Peyer's patch (tissue), 4 donors: ENCODE measurements at regions not wholly inside any gene's neighbourhood (a gene's known extent, or its start where the extent isn't known, plus 50 kb on each side); places are given as distances from the start of the nearest gene placed in this dataset.

Source experiments
- POLR2A ChIP-seq, 2 donors: fragments of 450-650 bp; IDR thresholded peaks; one replicate each; pipeline ENCODE4 v1.5.1; 2017; ENCODE audit warnings: antibody characterized with exemption in 2 of 2, mild to moderate bottlenecking in 2 of 2, moderate library complexity in 2 of 2
- TF ChIP-seq, protein P1 (sequence below), 6 experiments: fragments of 450-650 bp in 4 of 6; fragments of 200-600 bp in 2 of 6; sonication (generic) in 1 of 6; IDR thresholded peaks; one replicate each; pipeline ENCODE4 v1.5.1; 2017 to 2019; ENCODE audit warnings: antibody characterized with exemption in 6 of 6, mild to moderate bottlenecking in 3 of 6, moderate library complexity in 1 of 6

DNA sequence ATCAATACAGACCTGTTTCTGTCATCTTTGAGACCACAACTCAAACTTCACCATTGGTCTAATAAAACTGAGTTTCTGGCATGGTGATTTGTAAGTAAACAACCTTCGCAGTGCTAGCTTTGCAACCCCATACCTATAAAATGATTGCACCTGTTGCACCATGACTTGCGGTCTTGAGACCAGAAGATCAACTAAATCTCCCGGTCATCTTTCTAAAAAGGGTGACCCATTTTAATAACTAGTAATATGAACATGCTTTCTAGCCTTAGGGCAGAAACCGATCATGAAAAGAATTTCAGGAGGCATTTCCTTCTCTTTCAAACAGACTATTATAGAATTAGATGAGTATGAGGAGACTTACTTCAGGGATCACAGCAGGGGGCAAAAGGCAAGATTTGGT lies 151.9 kb upstream of the ZNF385D start:
- TF ChIP-seq, protein P1, sequence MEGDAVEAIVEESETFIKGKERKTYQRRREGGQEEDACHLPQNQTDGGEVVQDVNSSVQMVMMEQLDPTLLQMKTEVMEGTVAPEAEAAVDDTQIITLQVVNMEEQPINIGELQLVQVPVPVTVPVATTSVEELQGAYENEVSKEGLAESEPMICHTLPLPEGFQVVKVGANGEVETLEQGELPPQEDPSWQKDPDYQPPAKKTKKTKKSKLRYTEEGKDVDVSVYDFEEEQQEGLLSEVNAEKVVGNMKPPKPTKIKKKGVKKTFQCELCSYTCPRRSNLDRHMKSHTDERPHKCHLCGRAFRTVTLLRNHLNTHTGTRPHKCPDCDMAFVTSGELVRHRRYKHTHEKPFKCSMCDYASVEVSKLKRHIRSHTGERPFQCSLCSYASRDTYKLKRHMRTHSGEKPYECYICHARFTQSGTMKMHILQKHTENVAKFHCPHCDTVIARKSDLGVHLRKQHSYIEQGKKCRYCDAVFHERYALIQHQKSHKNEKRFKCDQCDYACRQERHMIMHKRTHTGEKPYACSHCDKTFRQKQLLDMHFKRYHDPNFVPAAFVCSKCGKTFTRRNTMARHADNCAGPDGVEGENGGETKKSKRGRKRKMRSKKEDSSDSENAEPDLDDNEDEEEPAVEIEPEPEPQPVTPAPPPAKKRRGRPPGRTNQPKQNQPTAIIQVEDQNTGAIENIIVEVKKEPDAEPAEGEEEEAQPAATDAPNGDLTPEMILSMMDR (IDR thresholded peaks at IDR 0.05), result no peak
- no peak for TF ChIP-seq POLR2A (IDR thresholded peaks at IDR 0.05)
